ENCODE measurements at regions not wholly inside any gene's neighbourhood (a gene's known extent, or its start where the extent isn't known, plus 50 kb on each side); places are given as distances from the start of the nearest gene placed in this dataset.

DNA sequence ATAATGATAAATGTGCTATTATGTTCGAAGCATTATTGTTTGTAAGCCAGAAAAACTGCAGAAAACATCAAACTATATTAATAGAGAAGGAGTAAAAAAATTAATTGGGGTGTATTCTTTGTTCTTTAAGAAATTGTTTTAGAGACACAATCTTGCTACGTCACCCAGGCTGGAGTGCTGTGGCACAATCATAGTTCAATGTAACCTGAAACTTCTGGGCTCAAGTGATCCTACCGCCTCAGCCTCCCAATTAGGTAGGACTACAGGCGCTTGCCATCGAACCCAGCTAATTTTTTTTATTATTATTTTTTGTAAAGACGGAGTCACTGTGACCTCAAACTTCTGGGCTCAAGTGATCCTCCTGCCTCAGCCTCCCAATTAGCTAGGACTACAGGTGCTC, 1138.6 kb downstream of the GATA3 start:
- no peak for DNase-seq

- DNase-seq: no peak
Observed at GRCh38 chr10:9195385-9195784, 1140.9 kb downstream of the GATA3 start.

DNA sequence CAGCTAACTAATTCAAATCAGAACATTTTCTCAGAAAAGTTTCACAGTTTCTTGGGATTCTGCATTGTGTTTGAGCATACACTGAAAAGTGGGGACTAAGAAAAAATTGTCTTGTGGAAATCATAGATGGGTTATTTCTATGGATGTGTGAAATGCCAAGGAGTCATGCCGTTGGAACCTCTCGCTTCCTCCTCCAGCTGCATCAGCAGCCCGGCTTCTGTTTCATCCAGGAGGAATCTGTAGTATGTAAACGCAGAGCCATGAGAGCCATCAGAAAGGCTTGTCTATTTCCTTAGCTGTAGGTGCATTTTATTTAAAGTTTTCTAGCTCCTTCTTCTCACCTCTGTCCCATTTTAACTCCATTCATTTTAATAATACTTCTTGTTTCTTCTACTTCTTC, 1144.1 kb downstream of the GATA3 start:
- no peak for DNase-seq

DNA sequence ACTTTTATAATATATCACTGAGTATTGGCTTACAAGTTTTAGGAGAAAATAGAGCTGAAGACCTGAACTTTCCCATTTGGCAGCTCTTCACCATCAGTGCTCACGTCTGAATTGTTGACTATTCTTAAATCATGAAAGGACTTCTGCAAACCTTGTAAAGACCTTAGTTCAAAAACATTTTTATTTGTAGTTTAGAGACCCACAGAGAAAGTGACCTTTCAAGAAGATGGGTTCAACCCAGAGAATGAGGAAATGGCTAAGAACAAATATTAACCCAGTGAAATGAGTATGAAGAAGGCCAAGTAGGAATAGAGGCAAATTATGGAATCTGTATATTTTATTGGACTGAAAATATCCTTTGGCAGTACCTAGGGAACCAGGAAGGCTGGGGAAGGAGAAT, 1151.1 kb downstream of the GATA3 start:
- no peak for DNase-seq

DNA sequence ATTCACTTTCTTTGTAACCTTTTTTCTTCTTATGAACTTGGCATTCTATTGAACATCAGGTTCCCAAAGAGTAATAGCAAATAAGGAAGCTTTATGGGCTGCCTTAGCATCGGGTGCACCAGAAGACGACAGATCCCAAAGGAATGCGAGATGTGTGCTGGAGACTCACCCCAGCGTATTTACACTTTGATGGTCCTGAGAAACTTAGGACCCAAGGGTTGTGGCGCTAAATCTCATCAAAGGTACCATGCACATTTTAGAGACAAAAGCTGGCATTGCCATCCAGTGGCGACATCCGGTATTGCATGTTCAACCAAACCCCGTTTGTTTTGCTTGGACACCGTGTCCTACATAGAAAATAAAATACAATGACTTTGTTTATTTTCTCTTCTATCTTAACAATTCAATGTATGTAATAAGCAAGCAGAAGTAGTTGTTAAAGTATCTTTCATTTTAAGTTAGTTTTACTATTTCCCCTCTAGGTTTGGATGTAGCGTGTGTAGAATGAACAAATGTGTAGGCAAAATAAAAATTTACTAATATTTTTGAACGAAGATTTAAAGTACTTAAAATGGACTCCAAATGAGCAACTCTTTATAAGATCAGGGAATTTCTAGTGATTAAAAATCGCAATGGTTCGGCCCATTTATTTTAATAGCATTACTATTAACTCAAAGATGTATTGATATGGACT, 1154.8 kb downstream of the GATA3 start:
- DNase-seq: no peak

DNA sequence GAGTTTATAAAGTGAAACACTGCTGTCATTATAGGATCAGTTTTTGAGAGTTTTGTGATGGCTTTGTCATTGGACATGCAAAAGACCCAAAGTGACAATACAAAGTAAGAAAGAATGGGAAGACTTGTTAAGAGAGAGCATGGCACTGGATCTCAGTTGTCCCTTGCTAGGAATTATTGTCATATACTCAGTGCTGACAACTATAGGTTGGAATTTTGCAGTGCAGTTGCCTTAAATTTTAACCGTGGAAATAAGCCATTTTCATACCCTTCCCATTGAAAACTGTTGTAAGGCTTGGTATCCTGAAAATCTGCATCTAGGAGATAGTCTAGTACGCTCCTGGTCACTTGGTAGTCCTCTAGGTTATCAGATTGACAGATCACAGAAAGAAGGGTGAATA, 1156.7 kb downstream of the GATA3 start:
- DNase-seq: no peak

DNA sequence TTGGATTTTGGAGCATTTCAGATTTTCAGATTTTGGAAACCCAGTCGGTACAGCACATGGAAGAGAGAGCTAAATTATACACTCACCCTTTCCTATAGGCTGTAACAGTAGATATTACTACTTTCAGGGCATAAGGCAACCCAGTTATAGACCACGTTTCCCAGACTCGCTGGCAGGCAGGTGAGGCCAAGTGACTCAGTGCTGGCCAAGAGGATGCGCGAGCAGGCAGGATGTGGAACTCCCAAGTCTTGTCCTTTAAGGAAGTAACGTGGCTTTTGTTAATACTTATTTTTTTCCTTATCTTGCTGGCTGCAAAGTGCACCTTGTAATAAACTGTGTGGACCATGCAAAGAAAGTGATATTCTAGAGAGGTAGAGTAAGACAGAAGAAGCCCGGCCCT, 1160.1 kb downstream of the GATA3 start:
- DNase-seq: no peak

- DNase-seq: no peak
Observed at GRCh38 chr10:9215121-9215520, 1160.6 kb downstream of the GATA3 start.

DNA sequence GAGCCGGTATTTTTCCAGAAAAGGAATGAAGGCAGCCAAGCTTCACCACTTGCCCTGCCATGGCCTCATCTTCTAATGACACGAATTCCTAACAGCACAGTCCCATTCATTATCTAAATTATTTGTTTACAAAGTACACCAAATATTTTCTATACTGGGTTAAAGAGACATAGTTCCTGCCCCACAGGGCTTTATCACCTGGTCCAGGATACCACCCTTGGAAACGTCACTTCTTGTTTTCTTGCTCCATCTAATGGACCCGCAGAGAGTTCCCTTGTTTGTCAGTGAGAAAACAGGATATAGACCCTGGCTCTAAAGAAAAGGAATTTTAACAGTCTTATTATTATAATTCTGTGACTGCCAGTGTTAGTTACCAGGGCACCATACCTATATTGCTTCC, 1165.4 kb downstream of the GATA3 start:
- DNase-seq: no peak

- no peak for DNase-seq
Observed at GRCh38 chr10:9222917-9223316, 1168.4 kb downstream of the GATA3 start.

- no peak for DNase-seq
Observed at GRCh38 chr10:9227679-9228365, 1173.3 kb downstream of the GATA3 start.

DNA sequence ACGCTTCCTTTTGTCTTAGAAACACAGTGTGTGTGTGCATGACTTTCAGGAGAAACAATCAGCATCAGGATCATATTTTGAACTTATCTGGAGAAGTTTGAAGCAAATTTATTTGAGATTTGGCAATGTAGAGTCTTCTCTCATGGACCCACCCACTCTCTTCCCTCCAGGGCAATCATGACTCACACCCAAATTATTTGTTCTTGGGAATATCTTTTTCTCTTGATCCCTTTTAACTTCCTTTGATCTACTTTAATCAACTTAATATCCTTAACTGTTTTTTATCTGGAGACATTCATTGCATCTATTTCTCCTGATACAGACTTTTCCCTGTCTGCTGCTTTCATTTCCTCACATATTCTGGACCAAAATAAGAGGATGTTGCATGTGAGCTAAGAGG, 1174.3 kb downstream of the GATA3 start:
- DNase-seq: no peak

- no peak for DNase-seq
Observed at GRCh38 chr10:9229702-9230244, 1175.3 kb downstream of the GATA3 start.

DNA sequence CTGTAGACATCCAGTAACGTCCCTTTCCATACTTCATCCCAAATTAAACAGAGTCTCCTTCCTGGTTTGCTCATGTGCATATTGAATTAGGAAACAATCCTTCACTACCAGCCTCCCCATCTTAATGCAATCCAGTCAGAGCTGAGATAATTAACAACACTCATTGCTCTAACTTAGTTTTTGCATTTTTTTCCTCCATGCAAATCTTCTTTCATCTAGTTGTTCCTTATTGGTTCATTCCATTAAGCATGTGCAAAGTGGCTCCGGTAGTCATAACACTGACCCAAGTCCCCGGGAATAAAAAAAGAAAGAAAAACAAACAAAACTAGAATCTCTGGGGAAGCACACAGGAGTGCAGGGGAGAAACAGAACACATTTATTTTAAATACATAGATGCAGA, 1176.1 kb downstream of the GATA3 start:
- DNase-seq: no peak

GRCh38 chr10:9234191-9234590, 1179.7 kb downstream of the GATA3 start:
- DNase-seq: no peak

DNA sequence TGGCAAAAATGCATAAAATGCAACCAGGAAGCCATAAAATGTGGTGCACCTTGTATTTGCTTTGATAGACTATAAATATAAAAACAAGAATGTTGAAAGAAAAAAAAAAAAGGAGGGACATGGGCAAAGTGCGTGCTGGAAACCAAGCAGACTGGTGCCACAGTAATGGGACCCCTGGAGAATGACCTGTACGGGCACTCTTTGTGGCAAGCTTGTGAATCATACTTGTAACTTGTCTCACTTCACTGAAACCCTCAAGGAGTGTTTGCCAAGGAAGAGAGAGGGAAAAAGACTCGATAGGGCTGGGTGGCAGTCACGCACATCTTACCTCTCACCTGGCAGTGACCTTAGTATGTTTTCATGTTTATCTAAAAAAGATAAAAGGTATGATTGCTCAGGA, 1183.6 kb downstream of the GATA3 start:
- no peak for DNase-seq

DNA sequence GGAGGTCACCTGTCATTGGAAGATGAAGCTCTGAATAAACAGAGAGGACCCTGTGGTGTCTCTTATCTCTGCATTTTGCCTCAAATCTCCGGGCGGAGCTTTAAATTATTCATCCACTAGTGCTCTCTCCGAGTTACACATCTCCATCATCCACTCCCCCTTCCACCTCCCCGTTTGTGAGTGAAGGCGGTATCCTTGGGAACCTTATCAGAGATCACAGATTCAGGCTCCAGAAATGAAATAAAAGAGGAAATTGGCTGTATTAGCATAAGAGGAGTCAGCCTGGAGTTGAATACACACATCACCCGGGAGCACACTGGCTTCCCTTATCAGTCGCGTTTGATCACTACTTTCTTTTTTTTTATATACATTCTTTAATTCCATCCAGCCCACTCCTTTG, 1184.8 kb downstream of the GATA3 start:
- no peak for DNase-seq

DNA sequence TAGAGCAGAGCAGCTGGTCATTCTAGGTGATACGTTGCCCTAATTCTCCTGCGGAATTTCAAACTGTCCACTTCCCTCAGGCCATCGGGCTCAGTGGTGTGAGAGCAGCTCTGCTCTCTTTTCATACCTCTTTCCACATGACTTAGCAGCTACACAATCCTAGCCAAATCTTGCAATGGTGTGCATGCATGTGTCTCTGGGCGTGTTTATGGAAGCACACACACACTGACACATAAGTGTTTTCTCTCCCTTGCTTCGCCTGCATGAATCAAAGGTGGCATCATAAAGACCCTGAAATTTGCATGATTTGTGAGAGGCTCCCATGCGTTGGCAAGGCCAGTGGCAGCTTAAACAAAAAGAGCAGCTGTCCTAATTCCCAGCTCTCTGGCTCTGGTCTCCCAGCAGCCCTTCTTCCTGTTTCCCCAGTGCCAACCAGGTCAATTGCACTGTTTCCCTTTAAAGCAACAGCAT, 1189.5 kb downstream of the GATA3 start:
- DNase-seq: no peak

DNA sequence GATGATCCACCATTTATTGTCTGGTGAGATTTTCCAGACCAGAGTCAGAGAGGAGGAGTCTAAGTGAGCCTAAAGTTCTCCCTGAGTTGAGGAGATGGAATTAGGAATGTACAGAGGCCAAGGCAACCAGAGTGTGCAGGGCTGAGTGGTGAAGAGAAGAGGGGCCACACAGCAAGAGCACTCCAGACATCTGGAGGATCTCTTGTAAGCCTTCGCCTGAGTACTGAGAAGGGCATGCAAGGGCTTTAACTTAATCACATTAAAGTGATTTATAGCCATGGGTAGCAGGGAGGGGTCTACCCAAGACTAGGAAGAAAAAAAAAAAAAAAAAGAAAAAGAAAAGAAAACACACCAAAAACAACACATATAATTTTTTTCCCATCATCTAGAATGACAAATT, 1190.4 kb downstream of the GATA3 start:
- DNase-seq: peak; percentile 50

DNA sequence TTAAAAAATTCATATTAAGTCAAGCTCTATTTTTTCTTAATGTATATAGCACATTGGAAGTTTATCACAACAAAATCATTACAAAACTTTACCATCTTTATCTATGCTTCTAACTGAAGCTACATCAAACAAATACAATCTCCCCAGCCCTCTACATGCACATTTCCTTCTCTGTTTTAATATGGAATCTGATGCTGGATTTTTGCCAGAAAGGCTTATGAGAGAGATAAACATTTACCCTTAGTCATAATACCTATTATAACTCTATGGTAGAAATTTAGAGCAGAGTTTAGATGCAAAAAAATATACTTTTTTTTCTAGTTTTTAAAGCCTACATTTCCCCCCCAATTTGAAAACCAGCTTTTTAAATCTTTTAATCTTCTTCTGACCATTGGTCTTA, 1198.6 kb downstream of the GATA3 start:
- no peak for DNase-seq

DNA sequence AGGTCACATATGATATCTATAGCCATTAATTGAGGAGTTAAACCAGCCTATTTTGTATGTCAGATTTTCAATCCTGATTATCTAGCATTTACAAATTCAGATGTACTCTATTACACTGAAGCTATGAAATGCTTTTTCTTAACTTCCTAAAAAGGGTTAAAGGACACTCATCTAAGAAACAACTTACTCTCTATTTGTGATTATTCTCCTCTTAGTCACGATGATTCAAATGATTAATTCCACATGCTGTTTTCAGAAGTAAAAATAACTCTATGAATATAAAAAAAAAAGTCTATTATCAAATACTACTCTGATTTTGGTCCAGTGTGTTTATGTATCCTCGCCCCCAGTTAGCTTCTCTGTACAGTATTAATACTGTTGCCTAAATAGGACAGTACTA, 1199.9 kb downstream of the GATA3 start:
- DNase-seq: no peak

GRCh38 chr10:9260690-9261089, 1206.2 kb downstream of the GATA3 start:
- no peak for DNase-seq

GRCh38 chr10:9262770-9263169, 1208.3 kb downstream of the GATA3 start:
- no peak for DNase-seq

DNA sequence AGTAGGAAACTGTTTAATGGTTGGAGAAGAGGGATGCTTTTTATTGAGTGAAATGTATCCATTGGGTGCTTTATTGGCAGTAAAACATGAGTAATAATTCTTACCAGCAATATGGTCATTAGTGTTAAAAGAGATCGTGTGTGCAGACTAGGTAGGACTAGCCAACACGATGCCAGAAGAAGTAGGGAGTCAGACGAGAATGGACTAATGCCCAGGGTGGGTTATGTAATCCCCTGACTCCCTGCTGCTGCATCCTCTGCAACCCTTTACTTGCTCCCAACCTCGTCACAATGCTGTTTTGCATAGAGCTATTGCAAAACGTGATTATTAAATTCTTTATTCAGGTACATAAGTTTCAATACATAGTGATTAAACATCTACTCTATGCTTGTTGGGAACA, 1213.7 kb downstream of the GATA3 start:
- DNase-seq: no peak
